ENCODE measurements at regions not wholly inside any gene's neighbourhood (a gene's known extent, or its start where the extent isn't known, plus 50 kb on each side); places are given as distances from the start of the nearest gene placed in this dataset.

GRCh38 chr13:31067416-31068118, 94.1 kb downstream of the HSPH1 start:
- H3K27me3 ChIP-seq (replicated peaks; ENCODE audit: control insufficient read depth, insufficient read depth, low read length): no peaks in the 10 kb centered on the region
- intact Hi-C loops (cut with micrococcal nuclease; ENCODE audit: unreplicated experiment): no loop called here
- BruUV-seq (replicated peaks): no TSS peak
- H3K4me3 Mint-ChIP-seq (ENCODE audit: unreplicated experiment): no peak overlapping the region
- H3K36me3 Mint-ChIP-seq (ENCODE audit: insufficient read depth, unreplicated experiment): no peaks in the 10 kb centered on the region
- H3K27me3 Mint-ChIP-seq (ENCODE audit: insufficient read depth, unreplicated experiment): peaks cover 11% of the 10 kb centered on the region
- POLR2A ChIA-PET: no interaction called here
- H3K4me3 ChIP-seq (ENCODE audit: low read depth, low read length): no peak overlapping the region
- no peaks in the 10 kb centered on the region for H3K9me3 Mint-ChIP-seq (ENCODE audit: unreplicated experiment)
- no peaks in the 10 kb centered on the region for H3K4me1 Mint-ChIP-seq (ENCODE audit: low read depth, unreplicated experiment)
- no peaks in the 10 kb centered on the region for H3K36me3 ChIP-seq (ENCODE audit: control insufficient read depth, insufficient read depth, low read length)
- CTCF ChIA-PET: no interaction called here
- no peak for TF ChIP-seq CTCF (IDR thresholded peaks at IDR 0.05; ENCODE audit: insufficient read depth in 1 of 2, low read depth in 1 of 2, low read length in 1 of 2, severe bottlenecking in 1 of 2, unreplicated experiment in 1 of 2)
- no peaks in the 10 kb centered on the region for H3K4me1 ChIP-seq
- no peak overlapping the region for H3K27ac Mint-ChIP-seq (ENCODE audit: unreplicated experiment)
- H3K9me3 ChIP-seq: no peaks in the 10 kb centered on the region
- no peak for DNase-seq

- TF ChIP-seq CTCF (IDR thresholded peaks at IDR 0.05; ENCODE audit: insufficient read depth in 1 of 2, low read depth in 1 of 2, low read length in 1 of 2, severe bottlenecking in 1 of 2, unreplicated experiment in 1 of 2): no peak
- Mint-ChIP-seq H3K27me3 (ENCODE audit: insufficient read depth, unreplicated experiment) (peaks cover 11% of the 10 kb centered on the region), H3K36me3 (ENCODE audit: insufficient read depth, unreplicated experiment) (no peaks in the 10 kb centered on the region), H3K4me1 (ENCODE audit: low read depth, unreplicated experiment) (no peaks in the 10 kb centered on the region), H3K27ac (ENCODE audit: unreplicated experiment) (no peak overlapping the region), H3K9me3 (ENCODE audit: unreplicated experiment) (no peaks in the 10 kb centered on the region), H3K4me3 (ENCODE audit: unreplicated experiment) (no peak overlapping the region)
- H3K27me3 ChIP-seq (replicated peaks; ENCODE audit: control insufficient read depth, insufficient read depth, low read length): no peaks in the 10 kb centered on the region
- H3K36me3 ChIP-seq (ENCODE audit: control insufficient read depth, insufficient read depth, low read length): no peaks in the 10 kb centered on the region
- BruUV-seq (replicated peaks): no TSS peak
- no peaks in the 10 kb centered on the region for H3K9me3 ChIP-seq
- ChIA-PET POLR2A (no interaction called here), CTCF (no interaction called here)
- no peak for DNase-seq
- H3K4me1 ChIP-seq: no peaks in the 10 kb centered on the region
- no peak overlapping the region for H3K4me3 ChIP-seq (ENCODE audit: low read depth, low read length)
- intact Hi-C loops (cut with micrococcal nuclease; ENCODE audit: unreplicated experiment): no loop called here
These were observed 97.1 kb downstream of the HSPH1 start for GRCh38 chr13:31064636-31065035.

GRCh38 chr13:31063772-31064171, 97.9 kb downstream of the HSPH1 start:
- H3K27ac Mint-ChIP-seq (ENCODE audit: unreplicated experiment): no peak overlapping the region
- H3K4me3 Mint-ChIP-seq (ENCODE audit: unreplicated experiment): no peak overlapping the region
- Histone ChIP-seq H3K27me3 (replicated peaks; ENCODE audit: control insufficient read depth, insufficient read depth, low read length) (no peaks in the 10 kb centered on the region), H3K36me3 (ENCODE audit: control insufficient read depth, insufficient read depth, low read length) (no peaks in the 10 kb centered on the region), H3K4me3 (ENCODE audit: low read depth, low read length) (no peak overlapping the region), H3K4me1 (no peaks in the 10 kb centered on the region), H3K9me3 (no peaks in the 10 kb centered on the region)
- H3K27me3 Mint-ChIP-seq (ENCODE audit: insufficient read depth, unreplicated experiment): peaks cover 11% of the 10 kb centered on the region
- BruUV-seq (replicated peaks): no TSS peak
- intact Hi-C loops (cut with micrococcal nuclease; ENCODE audit: unreplicated experiment): no loop called here
- H3K9me3 Mint-ChIP-seq (ENCODE audit: unreplicated experiment): no peaks in the 10 kb centered on the region
- no peaks in the 10 kb centered on the region for H3K4me1 Mint-ChIP-seq (ENCODE audit: low read depth, unreplicated experiment)
- no peak for TF ChIP-seq CTCF (IDR thresholded peaks at IDR 0.05; ENCODE audit: insufficient read depth in 1 of 2, low read depth in 1 of 2, low read length in 1 of 2, severe bottlenecking in 1 of 2, unreplicated experiment in 1 of 2)
- H3K36me3 Mint-ChIP-seq (ENCODE audit: insufficient read depth, unreplicated experiment): no peaks in the 10 kb centered on the region
- no peak for DNase-seq
- POLR2A ChIA-PET: no interaction called here
- CTCF ChIA-PET: no interaction called here
